Keratinocyte (primary cell): ENCODE measurements at regions not wholly inside any gene's neighbourhood (a gene's known extent, or its start where the extent isn't known, plus 50 kb on each side); places are given as distances from the start of the nearest gene placed in this dataset.

Source experiments
- DNase-seq: peaks from one replicate; pipeline ENCODE4 v3.0.0-alpha.2; 2011; ENCODE audit warnings: low read depth, missing footprints, low spot score
- FAIRE-seq: peaks from 2 replicates; lab custom pipeline; 2011; peaks lifted over from hg19 to GRCh38; lab: Jason Lieb, UNC
- H2AFZ ChIP-seq: 2 replicates; pipeline ENCODE4 v1.6.0; 2012; ENCODE audit warnings: low read length, control low read depth, inconsistent platforms; ENCODE audit not compliant: control insufficient read depth
- H3K27ac ChIP-seq: 2 replicates; pipeline ENCODE4 v1.5.1; 2011; ENCODE audit warnings: low read length; ENCODE audit not compliant: control insufficient read depth, insufficient read depth
- H3K27me3 ChIP-seq: 3 replicates; pipeline ENCODE4 v1.6.0; 2011; ENCODE audit warnings: low read length; ENCODE audit not compliant: control insufficient read depth, insufficient read depth; ENCODE audit errors: extremely low read depth
- H3K36me3 ChIP-seq, 2 experiments: 2 replicates in 1 of 2; 3 replicates in 1 of 2; pipeline ENCODE4 v1.5.1; 2011; ENCODE audit warnings: low read length in 2 of 2, mild to moderate bottlenecking in 1 of 2; ENCODE audit not compliant: control insufficient read depth in 2 of 2, insufficient read depth in 2 of 2; ENCODE audit errors: extremely low read depth in 1 of 2
- H3K4me1 ChIP-seq: 3 replicates; pipeline ENCODE4 v1.5.1; 2011; ENCODE audit warnings: low read length; ENCODE audit not compliant: control insufficient read depth, insufficient read depth; ENCODE audit errors: extremely low read depth
- H3K4me2 ChIP-seq: 3 replicates; pipeline ENCODE4 v1.6.0; 2011; ENCODE audit warnings: low read depth, low read length; ENCODE audit not compliant: control insufficient read depth, insufficient read depth; ENCODE audit errors: extremely low read depth
- H3K4me3 ChIP-seq, 3 experiments: fragments of 200-600 bp in 1 of 3; sonication (generic) in 1 of 3; 2 replicates in 2 of 3; 3 replicates in 1 of 3; pipeline ENCODE4 v1.5.1; 2011 to 2016; ENCODE audit warnings: low read length in 3 of 3, mild to moderate bottlenecking in 3 of 3, control low read depth in 2 of 3, inconsistent platforms in 1 of 3, low read depth in 1 of 3, mixed read lengths in 1 of 3, mixed run types in 1 of 3, moderate library complexity in 1 of 3; ENCODE audit not compliant: control insufficient read depth in 2 of 3, insufficient read depth in 2 of 3; ENCODE audit errors: extremely low read depth in 1 of 3
- H3K79me2 ChIP-seq: 2 replicates; pipeline ENCODE4 v1.6.0; 2012; ENCODE audit warnings: low read length; ENCODE audit not compliant: control insufficient read depth, insufficient read depth
- H3K9ac ChIP-seq: 3 replicates; pipeline ENCODE4 v1.6.0; 2011; ENCODE audit warnings: low read length; ENCODE audit not compliant: control insufficient read depth, insufficient read depth; ENCODE audit errors: extremely low read depth
- H3K9me1 ChIP-seq: 3 replicates; pipeline ENCODE4 v1.6.0; 2011; ENCODE audit warnings: low read length; ENCODE audit not compliant: control insufficient read depth, insufficient read depth; ENCODE audit errors: extremely low read depth
- H3K9me3 ChIP-seq: 2 replicates; pipeline ENCODE4 v1.5.1; 2012; ENCODE audit warnings: low read depth, low read length; ENCODE audit not compliant: control insufficient read depth
- H4K20me1 ChIP-seq: 3 replicates; pipeline ENCODE4 v1.6.0; 2011; ENCODE audit warnings: low read length; ENCODE audit not compliant: control insufficient read depth, insufficient read depth; ENCODE audit errors: extremely low read depth
- EZH2 ChIP-seq: IDR thresholded peaks from one replicate; pipeline ENCODE4 v1.6.1; 2012; ENCODE audit warnings: inconsistent platforms, mild to moderate bottlenecking, low read length, moderate library complexity
- dilution Hi-C: fragments of 300-500 bp; cut with MboI; formaldehyde crosslinking; loops from one replicate; pipeline ENCODE4 v1.7.0; 2020; ENCODE audit warnings: low sequenced_read_pairs; ENCODE audit not compliant: extremely low pct_ligation_motif_present
- TF ChIP-seq, protein P1 (sequence below), 3 experiments: IDR thresholded peaks in 1 of 3; conservative IDR thresholded peaks in 1 of 3; optimal IDR thresholded peaks in 1 of 3; 2 replicates in 2 of 3; 3 replicates in 1 of 3; pipeline versions ENCODE3 to v1.5.1; 2011; ENCODE audit warnings: low read length in 3 of 3, mild to moderate bottlenecking in 3 of 3, moderate library complexity in 2 of 3, control low read depth in 1 of 3, inconsistent platforms in 1 of 3; ENCODE audit not compliant: insufficient read depth in 2 of 3; ENCODE audit errors: extremely low read depth in 1 of 3

- Histone ChIP-seq H3K4me3 (no peak overlapping the region), H3K36me3 (no peaks in the 10 kb centered on the region), H3K9ac (no peak overlapping the region), H3K4me2 (no peak overlapping the region), H3K79me2 (no peaks in the 10 kb centered on the region), H3K4me1 (no peaks in the 10 kb centered on the region), H3K9me3 (no peaks in the 10 kb centered on the region), H3K27ac (no peak overlapping the region), H2AFZ (no peak overlapping the region), H4K20me1 (no peaks in the 10 kb centered on the region), H3K27me3 (no peaks in the 10 kb centered on the region), H3K9me1 (no peaks in the 10 kb centered on the region)
- DNase-seq (no peak), FAIRE-seq (no peak)
- TF ChIP-seq EZH2, result no peak
- TF ChIP-seq, protein P1, sequence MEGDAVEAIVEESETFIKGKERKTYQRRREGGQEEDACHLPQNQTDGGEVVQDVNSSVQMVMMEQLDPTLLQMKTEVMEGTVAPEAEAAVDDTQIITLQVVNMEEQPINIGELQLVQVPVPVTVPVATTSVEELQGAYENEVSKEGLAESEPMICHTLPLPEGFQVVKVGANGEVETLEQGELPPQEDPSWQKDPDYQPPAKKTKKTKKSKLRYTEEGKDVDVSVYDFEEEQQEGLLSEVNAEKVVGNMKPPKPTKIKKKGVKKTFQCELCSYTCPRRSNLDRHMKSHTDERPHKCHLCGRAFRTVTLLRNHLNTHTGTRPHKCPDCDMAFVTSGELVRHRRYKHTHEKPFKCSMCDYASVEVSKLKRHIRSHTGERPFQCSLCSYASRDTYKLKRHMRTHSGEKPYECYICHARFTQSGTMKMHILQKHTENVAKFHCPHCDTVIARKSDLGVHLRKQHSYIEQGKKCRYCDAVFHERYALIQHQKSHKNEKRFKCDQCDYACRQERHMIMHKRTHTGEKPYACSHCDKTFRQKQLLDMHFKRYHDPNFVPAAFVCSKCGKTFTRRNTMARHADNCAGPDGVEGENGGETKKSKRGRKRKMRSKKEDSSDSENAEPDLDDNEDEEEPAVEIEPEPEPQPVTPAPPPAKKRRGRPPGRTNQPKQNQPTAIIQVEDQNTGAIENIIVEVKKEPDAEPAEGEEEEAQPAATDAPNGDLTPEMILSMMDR (optimal IDR thresholded peaks at IDR 0.05 in 1 of 3, IDR thresholded peaks at IDR 0.05 in 1 of 3, conservative IDR thresholded peaks at IDR 0.05 in 1 of 3; ENCODE audit: extremely low read depth in 1 of 3, insufficient read depth in 2 of 3, low read length in 3 of 3), result no peak
- dilution Hi-C loops, result no loop called here
Measured at GRCh38 chr1:194503209-194503608, 1316.8 kb upstream of the B3GALT2 start.

DNA sequence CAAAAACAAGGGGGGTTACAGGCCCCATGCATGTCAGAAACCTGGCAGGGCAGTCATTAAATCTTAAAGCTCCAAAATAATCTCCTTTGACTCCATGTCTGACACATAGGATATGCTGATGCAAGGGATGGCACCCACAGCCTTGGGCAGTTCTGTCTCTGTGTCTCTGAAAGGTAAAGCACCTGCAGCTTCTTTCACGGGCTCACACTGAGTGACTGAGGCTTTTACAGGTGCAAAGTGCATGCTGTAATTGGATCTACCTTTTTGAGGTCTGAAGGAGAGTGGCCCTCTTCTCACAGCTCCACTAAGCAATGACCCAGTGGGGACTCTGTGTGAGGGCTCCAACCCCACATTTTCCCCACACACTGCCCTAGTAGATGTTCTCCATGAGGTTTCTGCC lies 1309.0 kb upstream of the B3GALT2 start:
- Histone ChIP-seq H3K4me3 (no peak overlapping the region), H3K79me2 (no peaks in the 10 kb centered on the region), H3K9me3 (no peaks in the 10 kb centered on the region), H4K20me1 (no peaks in the 10 kb centered on the region), H3K9ac (no peak overlapping the region), H3K27ac (no peak overlapping the region), H2AFZ (no peak overlapping the region), H3K4me2 (no peak overlapping the region), H3K9me1 (no peaks in the 10 kb centered on the region), H3K36me3 (no peaks in the 10 kb centered on the region), H3K4me1 (no peaks in the 10 kb centered on the region), H3K27me3 (no peaks in the 10 kb centered on the region)
- dilution Hi-C loops, result no loop called here
- FAIRE-seq (no peak), DNase-seq (no peak)
- TF ChIP-seq, protein P1 (optimal IDR thresholded peaks at IDR 0.05 in 1 of 3, IDR thresholded peaks at IDR 0.05 in 1 of 3, conservative IDR thresholded peaks at IDR 0.05 in 1 of 3; ENCODE audit: extremely low read depth in 1 of 3, insufficient read depth in 2 of 3, low read length in 3 of 3), result no peak
- TF ChIP-seq EZH2, result no peak
